ENCODE measurements at regions not wholly inside any gene's neighbourhood (a gene's known extent, or its start where the extent isn't known, plus 50 kb on each side); places are given as distances from the start of the nearest gene placed in this dataset.
"Not testable (repeated sequence)": the region's sequence is repeated elsewhere in the genome, so short reads cannot be mapped to it uniquely, and the experiment has no call there.

DNA sequence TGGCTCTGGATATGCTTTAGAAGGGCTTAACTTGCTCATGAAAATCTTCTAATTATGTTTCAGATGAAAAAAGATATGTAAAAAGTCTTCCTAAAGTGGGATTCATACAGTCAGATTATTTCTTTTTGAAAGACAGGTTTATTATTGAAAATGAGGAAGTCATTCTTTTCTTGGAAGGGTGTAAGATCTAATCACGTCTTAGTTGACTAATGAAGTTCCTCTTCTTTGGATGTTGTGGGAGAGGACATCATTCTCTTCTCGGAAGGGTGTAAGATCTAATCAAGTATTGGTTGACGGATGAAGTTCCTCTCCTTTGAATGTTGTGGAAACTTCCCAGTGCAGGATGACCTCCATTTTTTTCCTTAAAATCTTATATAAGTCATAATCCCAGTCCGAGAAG lies 74.9 kb downstream of the ALG10 start:
- DNase-seq = no peak

DNA sequence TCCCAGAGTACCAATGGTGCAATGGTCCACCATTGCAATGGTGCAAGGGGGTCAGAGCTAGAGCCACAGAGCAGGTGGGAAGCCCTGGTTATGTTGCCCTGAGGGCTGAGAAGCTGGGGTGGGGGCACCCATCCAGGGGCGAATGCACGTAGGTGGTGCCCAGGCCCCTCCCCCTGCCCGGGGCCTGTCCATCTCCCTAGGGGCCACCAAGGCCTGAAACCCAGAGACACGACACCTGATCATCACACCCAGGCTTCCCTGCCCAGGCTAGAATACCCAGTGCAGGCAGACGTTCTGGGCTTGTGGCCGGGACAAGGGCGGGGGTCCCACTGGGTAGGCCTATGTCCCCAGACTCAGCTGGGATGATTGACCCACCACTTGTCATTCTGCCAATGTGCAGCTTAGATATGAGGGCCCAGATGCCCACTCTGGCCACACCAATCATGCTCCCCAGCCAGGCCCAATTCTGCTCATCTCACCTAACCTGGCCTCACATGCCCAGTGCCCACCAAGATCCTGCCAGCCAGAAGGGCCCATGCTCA lies 83.2 kb downstream of the ALG10 start:
- no peak for DNase-seq

DNA sequence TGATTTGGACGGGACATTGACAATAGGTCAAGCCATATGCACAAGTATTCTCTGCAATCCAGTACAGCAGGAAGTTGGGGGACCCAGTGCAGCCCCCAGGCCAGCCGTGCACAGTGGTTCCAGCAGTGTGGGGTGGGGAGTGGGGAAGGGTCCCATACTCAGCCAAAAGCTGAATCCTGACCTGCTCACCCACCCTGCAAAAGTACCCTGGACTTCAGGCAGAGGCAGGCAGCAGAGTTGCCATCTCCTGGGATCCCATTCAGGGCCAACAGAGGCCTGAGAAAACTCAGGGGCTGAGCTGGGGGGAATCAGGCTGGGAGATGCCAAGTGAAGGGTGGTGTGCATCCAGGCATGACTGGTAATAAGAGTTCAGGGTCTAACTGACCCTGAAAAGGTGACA lies 83.9 kb downstream of the ALG10 start:
- DNase-seq = no peak

DNA sequence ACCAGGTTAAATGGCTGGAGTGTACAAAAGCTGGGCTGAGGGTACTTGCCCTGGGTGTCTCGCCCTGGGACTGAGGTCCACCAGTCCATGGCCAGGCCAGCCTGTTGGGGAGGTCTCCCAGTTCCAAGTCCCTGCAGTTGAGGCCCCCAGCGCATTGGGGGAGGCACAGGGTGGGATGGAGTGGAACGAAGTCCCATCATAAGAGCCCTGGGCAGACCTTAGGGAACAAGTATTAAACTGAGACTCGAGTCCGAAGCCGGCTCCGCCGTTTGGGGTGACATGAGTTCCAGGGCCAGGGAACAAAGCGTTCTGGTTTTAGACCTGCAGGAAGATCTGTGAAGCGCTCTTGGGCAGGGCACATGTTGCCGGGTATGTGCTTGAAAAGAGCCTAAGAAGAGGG lies 84.7 kb downstream of the ALG10 start:
- no peak for DNase-seq

DNA sequence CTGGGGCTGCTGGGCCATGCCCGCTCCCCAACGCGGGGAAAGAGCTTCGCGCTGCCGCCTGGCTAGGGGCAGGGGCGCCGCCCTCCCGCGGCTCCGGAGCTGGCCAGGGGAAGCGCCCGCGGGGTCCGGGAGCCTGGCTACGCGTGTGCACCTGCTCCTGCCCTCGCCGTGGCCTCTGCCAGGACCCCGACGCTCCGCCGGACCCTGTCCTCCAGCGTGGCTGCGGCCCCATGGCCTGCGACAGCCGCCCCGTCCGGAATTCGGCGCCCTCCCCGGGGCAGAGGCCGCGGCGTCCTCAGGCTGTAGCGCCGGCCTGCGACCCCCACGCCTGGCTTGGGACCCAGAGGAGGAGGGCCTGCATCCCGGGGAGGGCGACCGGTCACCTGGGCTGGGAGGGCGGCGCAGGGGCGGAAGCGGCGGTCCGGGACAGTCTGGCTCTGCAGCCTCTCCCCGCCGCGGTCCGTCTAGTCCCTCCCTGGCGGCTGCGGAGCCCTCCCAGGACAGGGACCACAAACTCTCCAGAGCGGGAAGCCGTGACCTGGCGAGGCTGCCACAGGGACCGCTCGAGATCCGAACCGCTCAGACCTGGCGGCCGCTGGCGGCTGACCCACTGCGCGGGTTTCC lies 85.6 kb downstream of the ALG10 start:
- DNase-seq = no peak

DNA sequence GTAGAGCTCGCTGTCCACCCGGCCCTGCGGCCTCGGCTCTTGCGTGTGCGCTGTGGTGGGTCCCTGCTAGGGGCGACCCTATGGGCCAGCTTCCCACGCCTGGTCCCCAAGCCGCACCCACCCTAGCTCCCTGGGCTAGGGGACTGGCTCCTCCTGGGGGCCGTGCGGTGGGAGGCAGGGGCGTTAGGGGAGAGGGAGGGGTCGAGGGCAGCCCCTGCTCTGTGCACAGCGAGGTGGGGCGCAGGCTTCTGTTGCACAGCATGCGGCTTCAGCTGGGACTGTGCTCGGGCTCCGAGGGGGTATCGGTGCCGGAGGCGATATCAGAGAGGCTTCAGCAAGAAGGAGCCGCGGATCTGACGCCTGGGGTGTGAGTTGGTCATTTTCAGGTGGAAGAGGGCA lies 86.1 kb downstream of the ALG10 start:
- no peak for DNase-seq

DNA sequence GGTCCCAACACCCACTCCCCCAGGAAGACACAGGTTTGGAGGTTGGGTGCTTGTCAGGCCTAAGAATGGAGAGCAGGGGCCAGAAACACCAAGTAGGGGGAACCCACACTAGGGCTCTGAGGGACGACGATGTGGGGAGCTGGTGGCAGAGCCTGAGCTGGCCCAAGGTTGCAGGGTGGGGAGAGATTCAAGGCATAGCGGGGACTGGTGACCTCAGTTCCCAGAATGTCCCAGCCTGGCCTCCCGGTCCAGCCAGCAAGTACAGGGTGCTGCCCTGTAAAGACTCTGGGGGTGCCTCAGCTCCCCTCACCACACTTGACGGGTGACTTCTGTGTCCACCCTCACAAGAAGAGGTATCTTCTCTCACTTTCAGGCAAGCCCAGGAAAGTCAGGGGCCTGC lies 86.7 kb downstream of the ALG10 start:
- no peak for DNase-seq

DNA sequence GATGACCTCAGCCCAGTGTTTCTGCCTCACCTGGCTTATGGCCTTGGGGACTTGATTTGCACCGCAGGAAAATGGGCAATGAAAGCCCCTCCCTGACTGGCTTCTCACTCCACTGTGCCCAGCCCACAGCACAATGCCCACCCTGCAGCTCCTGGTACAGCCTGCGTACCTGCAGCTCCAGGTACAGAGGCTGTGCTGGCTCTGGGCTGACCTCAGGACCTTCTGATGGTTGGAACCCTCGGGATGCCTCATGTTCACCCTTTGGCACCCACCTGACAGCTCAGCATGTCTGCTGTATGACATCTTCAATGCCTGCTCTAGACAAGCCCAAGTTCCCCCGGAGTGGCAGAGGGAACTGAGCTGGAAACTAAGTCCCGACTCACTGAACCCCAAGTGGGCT lies 87.1 kb downstream of the ALG10 start:
- no peak for DNase-seq

DNA sequence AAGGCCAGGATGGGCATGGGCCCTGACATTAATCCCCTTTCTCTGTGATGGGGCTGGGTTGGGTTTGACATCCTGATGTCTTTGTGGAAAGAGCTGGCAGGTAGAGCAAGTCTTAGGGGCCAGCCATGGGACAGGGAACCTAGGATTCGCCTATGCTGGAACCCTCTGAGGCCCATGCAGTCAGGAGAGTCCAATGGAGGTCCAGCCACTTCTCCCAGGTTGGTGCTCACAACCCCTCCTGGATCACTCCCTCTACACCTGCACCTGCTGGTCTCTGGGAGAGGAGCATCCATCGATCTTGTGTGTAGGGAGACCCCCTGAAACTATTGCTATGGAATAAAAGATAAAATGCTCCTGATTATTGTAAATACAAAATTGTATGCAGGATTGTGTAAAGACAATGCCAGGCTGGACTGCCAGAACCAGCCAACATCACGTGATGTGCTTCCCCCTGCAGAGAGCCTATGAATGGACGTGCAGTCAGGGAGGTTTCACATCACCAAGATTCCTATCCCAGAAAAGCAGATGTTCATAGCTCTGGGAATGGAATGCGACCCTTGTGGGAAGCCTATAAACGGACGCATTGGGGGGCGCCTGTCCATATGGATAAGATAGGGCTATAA lies 87.7 kb downstream of the ALG10 start:
- not testable (repeated sequence) for DNase-seq

DNA sequence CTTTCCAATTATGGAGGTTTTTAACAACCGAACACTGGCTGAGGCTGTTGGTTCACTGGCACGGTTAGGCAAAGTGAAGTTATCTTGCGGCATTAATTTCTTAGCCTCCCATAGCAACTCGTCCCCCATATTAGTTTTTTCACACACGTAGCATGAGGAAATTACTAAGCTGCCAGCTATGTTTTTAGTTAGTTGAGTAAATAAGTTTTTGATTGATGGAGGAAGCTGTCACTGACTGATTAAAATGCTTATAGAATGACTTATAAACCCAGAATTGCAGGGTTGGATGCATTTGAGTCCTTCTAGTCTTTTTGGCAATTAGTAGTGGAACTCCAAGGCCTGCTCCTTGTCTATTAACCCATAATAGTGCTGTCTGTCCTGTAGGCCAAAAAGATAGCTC lies 97.1 kb downstream of the ALG10 start:
- DNase-seq = no peak

DNA sequence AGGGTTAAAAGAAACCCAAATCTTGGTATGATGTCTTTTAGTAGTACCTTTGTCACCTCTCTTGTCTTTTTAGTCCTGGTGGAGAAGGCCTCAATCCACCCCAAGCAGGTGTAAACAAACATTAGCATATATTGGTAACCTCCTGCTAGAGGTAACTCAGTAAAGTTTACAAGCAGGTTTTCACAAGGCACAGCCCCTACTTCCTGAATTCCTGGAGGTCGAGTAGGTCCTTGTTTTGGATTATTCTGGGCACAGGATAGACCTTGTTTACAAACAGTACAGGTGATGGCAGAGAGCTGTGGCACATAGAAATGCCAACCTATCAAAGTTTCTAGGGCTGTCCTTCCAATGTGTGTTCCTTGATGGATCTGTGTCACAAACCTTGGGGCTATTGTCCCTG lies 99.1 kb downstream of the ALG10 start:
- no peak for DNase-seq

DNA sequence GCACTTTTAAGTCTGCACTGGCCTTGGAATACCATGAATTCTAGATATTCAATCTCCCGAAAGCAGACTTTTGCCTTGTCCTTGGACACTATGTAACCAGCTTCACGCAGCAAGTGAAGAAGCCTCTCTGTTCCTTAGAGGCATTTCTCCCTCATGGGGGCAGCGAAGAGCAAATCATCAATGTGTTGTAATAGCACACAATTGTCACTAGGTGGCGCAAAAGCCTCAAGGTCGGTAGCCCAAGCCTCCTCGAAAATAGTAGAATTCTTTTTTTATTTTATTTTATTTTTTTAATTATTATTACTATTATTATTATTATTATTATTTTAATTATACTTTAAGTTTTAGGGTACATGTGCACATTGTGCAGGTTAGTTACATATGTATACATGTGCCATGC lies 100.8 kb downstream of the ALG10 start:
- DNase-seq = not testable (repeated sequence)

DNA sequence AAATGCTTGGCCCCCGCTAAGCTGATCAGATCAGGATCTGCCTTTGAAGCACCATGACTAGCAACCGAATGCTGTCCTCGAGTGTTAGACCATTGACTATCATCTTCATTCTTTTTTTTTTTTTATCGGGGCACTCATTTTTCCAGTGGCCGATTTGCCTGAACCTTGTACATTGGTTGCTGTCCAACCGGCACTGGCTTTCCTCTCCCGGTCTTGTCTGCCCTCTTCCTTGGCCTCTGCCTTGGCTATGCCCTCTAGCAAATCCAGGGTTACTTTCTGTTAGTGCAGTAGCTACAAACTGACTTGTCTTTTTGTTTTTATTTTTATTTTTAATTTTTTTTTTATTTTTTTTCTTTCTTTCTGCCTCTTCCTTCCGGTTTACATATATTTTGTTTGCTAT lies 102.3 kb downstream of the ALG10 start:
- DNase-seq = no peak

DNA sequence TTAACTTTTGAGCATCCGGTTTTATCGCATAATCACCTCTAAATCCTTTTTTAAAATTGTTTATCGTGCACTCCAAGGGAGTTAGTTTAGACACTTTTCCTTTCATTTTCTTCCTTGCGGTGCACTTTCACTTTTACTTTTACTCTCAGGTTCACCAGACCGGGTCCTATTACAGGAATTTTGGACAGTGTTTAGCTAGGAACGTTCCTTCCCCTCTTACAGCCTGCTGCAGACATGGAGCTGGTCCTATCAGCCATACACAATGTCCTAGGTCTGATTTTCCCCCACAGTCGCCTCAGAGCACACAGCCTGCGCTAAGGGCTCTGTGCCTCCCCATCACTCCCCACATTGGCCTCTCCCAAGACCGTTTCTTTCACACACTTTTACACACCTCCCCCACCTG lies 103.9 kb downstream of the ALG10 start:
- DNase-seq = no peak

DNA sequence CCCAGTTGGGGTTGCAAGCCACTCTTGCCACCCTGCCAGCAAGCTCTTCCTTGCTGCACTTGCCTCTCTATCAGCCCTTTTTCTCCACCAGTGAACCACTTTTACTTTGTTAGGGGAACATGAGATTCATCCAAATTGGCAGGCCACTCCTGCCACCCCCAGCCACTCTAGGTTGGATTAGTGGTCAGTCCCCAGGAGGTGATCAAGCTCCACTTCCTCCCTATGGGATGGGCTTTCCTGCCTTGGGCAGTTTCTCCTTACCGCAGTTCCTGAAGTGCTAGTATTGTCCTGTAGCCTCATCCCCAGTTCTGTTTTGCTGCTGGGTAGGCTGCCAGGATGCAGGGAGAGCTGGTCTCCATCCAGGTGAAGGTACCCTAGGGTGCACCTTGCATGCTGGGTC lies 104.5 kb downstream of the ALG10 start:
- no peak for DNase-seq

DNA sequence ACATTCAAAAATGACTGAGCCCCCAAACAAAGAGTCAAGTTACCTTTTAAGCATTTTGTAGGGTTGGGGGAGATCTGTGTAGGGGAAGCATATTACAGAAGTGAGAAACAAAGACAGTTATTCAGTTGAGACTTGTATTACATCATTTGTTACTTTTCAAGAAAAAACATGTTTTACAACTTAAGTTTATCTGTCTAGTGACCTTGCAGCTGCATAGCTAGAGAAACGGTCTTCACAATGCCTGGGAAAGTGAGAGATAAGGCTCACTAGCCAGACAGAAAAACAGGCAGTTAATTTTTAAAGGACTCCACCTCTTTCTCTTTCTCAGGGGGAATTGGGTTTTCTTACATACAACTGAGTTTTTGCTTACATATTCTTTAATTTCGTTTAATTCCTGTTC lies 105.1 kb downstream of the ALG10 start:
- DNase-seq = not testable (repeated sequence)

DNA sequence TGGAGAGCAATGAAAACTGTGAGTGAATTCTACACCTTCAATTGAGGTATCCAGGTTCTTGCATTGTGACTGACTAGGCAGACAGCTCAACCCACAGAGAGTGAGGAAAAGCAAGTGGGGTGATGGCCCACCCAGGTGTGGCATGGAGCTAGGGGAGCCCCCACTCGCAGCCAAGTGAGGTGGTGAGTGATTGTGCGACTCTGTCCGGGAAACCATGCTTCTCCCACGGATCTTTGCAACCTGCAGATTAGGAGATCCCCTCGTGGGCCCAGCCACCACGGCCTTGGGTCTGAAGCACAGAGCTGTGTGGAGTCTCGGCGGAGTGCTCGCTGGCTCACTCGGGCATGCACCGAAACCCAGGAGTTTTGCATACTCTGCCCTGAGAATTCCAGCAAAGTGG lies 120.1 kb downstream of the ALG10 start:
- no peak for DNase-seq

DNA sequence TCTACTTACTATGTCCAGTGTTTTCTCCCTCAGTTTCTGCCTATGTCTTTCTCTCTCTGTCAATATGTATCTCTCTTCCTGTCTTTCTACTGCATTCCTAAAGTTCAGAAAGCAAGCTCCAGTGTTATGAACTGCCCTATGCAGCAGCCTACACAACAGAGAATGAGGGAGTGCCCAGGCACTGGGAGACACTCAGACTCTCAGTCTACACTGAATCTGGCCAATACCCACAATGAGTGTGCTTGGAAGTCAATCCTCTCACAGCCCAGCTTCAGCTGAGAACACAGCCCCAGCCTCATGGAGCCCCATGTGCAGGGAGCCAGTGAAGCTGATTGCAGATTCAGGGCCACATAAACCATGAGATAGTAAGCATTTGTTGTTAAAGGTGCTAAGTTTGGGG lies 128.7 kb downstream of the ALG10 start:
- no peak for DNase-seq

DNA sequence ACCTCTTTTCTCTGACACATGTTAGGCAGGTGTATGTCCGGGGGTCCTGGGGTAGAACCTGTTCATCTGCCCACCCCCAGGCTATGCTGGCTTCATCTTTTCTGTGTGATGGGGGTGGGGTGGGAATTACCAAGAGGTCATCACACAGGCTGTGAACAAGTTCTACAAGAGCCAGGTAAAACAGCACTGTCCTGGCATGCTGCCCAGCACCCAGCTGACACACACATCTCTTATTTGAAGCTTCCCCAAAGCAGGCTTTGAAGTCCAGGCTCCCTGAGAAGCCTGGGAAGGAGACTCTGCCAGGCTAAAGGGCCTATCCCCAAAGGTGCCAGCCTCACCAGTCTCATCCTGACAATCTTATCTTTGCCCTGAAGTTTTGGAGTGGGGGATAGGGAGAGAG lies 141.1 kb downstream of the ALG10 start:
- DNase-seq = no peak

DNA sequence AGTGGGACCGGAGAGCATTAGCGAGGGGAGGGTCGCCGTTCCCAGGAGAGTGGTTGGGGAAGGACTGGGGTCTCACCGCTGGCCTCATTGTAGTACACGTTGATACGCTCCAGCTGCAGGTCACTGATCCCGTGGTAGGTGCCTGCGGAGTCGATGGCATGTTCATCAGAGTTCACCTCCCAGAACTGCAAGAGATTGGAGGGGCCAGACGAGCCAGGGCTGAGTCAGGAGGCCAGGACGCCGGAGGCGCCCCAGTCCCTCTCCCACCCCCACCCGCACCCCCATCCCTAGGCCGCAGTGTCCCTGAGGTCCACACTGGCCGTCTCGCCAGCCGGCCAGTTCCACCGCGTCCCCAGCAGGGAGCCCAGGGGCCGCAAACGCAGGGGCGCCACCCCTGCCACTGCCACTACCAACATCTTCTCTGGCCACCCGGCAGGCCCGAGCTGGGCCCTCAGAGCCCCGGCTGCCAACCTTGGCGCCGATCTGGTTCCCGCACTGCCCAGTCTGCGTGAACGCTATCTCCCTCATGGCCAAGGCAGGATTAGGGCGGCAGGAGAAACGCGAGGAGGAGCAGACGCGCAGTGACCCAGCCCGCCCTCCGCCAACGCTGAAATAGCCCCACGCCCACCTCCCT lies 144.2 kb downstream of the ALG10 start:
- no peak for DNase-seq

DNA sequence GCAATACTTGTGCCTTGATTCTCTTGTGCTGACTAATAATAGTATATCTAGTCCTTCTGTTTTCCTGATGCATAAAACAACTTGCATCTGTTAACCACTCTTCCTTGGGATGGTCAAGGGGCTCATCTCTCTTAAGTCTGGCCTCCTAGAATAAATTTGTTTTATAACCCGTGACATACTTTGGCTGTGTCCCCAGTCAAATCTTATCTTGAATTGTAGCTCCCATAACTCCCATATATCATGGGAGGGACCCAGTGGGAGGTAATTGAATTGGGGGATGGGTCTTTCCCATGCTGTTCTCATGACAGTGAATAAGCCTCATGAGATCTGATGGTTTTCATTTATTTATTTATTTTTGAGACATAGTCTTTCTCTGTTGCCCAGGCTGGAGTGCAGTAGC lies 146.2 kb downstream of the ALG10 start:
- DNase-seq = not testable (repeated sequence)

DNA sequence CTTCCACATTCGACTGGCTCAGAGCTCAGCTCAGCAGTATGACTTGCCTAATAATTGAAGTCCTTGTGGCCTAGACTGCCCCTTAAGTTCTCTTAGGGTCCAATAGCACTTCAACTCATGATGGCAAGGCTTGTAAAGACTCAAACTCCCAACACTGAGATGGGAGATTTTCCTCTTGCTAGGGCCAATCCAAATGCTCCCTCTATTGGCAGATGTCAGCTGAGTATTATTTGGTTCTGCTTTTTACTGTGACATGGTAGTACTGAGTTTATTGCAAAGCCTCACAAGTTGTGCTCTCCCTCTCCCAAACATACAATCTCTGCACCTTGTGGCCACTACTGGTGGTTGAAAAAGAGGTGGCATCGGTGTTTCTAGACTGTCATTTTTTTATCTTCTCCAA lies 164.2 kb downstream of the ALG10 start:
- DNase-seq = no peak

DNA sequence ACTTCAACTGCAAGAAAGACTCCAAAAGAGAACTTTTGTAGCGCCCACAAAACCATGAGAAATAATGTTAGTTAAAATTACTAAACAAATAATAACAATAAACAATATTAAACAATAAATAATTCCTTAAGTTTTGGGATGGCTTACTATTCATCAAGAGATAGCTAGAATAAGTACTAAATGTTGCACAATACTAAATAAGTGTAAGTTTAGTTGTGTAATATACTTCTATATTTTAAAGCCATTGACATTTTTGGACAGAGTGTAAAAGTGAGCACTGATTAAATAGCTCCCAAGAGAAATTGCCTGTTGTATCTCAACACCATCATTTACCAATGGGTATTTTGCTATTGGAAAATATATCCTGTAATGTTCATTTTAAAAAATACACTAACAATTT lies 166.7 kb downstream of the ALG10 start:
- no peak for DNase-seq

DNA sequence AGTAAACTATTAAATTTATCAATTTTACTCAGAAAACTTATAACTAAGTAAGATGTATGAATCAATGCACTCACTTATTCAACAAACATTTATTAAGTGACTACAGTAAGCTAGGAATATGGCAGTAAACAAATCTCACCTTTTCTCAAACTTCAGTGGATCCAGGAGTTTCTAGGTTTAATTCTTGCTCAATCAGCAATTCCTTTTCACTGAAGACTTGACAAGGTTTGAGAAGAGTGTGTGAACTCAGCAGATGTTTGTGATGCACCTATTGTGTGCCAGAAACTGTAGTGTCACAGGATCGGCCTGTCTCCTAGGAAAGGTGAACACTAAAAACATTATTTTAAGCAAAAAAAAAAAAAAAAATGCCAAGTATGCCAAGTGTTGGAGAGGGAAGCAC lies 167.8 kb downstream of the ALG10 start:
- no peak for DNase-seq

DNA sequence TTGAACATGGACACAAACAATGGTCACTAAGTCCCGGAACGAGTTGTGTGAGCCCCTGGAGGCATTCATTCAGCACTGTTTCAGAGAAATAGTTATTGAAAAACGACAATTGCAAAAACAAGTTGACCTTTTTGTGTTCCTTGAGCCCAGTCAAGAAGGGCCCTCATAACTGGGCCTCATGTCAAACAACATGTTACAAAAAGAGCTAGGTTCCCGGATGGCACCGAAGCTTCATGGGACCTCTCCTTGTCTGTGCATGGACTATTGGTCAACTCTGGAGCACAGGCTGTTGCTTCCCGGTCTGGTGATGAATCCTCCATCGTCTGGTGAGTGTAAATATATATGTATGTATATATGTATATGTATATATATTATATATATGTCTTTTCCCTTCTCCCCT lies 176.6 kb downstream of the ALG10 start:
- no peak for DNase-seq
